Fibroblast of pulmonary artery (primary cell): ENCODE measurements at regions not wholly inside any gene's neighbourhood (a gene's known extent, or its start where the extent isn't known, plus 50 kb on each side); places are given as distances from the start of the nearest gene placed in this dataset.

Experiments
- DNase-seq: peaks from one replicate; pipeline ENCODE4 v3.0.0-alpha.2; 2010; ENCODE audit warnings: low read depth
- H3K4me3 ChIP-seq: replicated peaks from 2 replicates; pipeline ENCODE4 v1.5.1; 2011; ENCODE audit warnings: low read depth, mild to moderate bottlenecking, control low read depth, low read length, moderate library complexity
- TF ChIP-seq, protein P1 (sequence below): IDR thresholded peaks from 2 replicates; pipeline ENCODE4 v1.5.1; 2011; ENCODE audit warnings: mild to moderate bottlenecking, control low read depth, low read length, inconsistent platforms; ENCODE audit errors: missing control alignments

- DNase-seq, result no peak
- no peak overlapping the region for H3K4me3 ChIP-seq
- TF ChIP-seq, protein P1, sequence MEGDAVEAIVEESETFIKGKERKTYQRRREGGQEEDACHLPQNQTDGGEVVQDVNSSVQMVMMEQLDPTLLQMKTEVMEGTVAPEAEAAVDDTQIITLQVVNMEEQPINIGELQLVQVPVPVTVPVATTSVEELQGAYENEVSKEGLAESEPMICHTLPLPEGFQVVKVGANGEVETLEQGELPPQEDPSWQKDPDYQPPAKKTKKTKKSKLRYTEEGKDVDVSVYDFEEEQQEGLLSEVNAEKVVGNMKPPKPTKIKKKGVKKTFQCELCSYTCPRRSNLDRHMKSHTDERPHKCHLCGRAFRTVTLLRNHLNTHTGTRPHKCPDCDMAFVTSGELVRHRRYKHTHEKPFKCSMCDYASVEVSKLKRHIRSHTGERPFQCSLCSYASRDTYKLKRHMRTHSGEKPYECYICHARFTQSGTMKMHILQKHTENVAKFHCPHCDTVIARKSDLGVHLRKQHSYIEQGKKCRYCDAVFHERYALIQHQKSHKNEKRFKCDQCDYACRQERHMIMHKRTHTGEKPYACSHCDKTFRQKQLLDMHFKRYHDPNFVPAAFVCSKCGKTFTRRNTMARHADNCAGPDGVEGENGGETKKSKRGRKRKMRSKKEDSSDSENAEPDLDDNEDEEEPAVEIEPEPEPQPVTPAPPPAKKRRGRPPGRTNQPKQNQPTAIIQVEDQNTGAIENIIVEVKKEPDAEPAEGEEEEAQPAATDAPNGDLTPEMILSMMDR, result no peak
These were observed 324.0 kb downstream of the KCNJ2 start for GRCh38 chr17:70493277-70493874.

GRCh38 chr17:70498631-70499030 is 329.3 kb downstream of the KCNJ2 start:
- no peak overlapping the region for H3K4me3 ChIP-seq
- no peak for DNase-seq
- TF ChIP-seq, protein P1, result no peak

DNA sequence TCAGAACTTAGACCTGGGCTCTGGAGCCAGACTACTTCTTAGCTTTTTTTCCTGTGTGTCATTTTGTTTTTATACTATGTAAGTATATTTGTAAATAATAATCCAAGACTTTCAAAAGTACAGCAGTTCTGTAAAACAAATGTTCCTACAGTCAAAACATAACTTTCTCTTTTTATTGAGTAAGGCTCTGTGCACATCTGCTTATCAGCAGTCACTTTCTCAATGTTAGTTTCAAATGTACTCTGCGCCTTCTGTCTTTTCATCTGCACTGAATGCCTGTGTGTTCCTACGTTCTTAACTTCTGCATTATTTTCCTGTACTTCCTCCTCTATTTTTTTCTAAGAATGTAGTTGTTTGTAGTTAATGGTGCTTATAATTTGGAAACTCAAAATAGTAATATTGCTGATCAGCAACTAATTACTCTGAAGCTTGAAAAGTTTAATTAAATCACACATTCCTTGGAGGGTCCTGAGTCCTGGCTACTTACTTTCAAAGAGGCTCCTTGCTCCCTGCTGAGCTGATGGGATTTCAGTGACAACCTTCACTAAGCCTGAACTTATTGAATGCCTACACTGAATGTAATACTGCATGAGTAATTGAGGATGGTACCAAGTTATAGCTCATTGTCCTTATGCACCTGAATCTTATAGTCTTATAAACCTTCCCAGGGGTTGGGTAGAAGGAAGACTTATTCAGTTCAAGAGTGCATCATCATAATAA is 329.9 kb downstream of the KCNJ2 start:
- H3K4me3 ChIP-seq, result no peak overlapping the region
- no peak for DNase-seq
- TF ChIP-seq, protein P1, result no peak

DNA sequence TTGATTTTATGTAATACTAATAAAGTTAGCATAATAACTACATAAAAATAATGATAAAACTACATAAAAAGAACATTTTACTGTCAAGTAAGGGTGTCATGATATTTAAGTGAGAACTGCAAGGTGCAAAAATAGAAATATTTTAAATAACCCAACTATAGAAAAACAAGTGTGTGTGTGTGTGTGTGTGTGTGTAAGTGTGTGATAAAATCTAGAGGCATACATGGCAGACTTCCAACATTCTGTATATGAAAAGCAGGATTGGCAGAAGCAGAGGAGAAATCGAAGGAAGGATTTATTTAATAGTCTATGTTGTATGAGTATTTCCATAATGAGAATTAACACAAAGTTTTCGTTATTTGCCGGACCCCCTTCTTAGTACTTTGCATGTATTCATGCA is 334.1 kb downstream of the KCNJ2 start:
- TF ChIP-seq, protein P1, result no peak
- no peak for DNase-seq
- H3K4me3 ChIP-seq, result no peak overlapping the region

DNA sequence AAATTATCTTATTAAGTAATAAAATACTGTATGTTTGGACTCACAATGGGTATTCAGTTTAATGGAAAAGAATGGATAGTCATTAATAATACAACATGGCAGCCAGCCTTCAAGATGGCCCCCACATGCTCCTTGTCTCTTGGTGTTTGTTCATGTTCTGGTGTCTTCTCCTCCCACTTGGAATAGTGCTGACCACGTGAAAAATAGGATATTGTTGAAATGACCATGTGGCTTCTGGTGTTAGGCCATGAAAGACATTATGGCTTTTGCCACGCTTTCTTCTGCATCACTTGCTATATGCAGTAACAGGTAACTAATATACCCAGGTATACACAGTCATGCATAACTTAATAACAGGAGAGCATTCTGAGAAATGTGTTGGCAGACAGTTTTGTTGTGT is 341.0 kb downstream of the KCNJ2 start:
- no peak for DNase-seq
- no peak overlapping the region for H3K4me3 ChIP-seq
- TF ChIP-seq, protein P1, result no peak

GRCh38 chr17:70517816-70518215 is 348.5 kb downstream of the KCNJ2 start:
- no peak overlapping the region for H3K4me3 ChIP-seq
- DNase-seq, result no peak
- TF ChIP-seq, protein P1, result no peak

- H3K4me3 ChIP-seq, result no peak overlapping the region
- no peak for DNase-seq
- TF ChIP-seq, protein P1, result no peak
These were observed 350.0 kb downstream of the KCNJ2 start for GRCh38 chr17:70519300-70519699.
